SK-N-SH (cell line): ENCODE measurements at regions not wholly inside any gene's neighbourhood (a gene's known extent, or its start where the extent isn't known, plus 50 kb on each side); places are given as distances from the start of the nearest gene placed in this dataset.

Experiments
- CTCF ChIP-seq: fragments of 200-600 bp; sonication (generic); IDR thresholded peaks from 2 replicates; pipeline ENCODE4 v1.6.1; 2017; ENCODE audit warnings: antibody characterized with exemption, mild to moderate bottlenecking, moderate library complexity
- EP300 ChIP-seq, 2 experiments: IDR thresholded peaks; 2 replicates each; pipeline versions ENCODE4 v1.4.0 to v1.6.1; 2012; ENCODE audit warnings: borderline replicate concordance in 1 of 2, low read depth in 1 of 2, low read length in 1 of 2
- FOXM1 ChIP-seq: IDR thresholded peaks from 2 replicates; pipeline ENCODE4 v1.4.0; 2012; ENCODE audit warnings: low read depth, mild to moderate bottlenecking
- GATA2 ChIP-seq: sonication (generic); formaldehyde crosslinking; IDR thresholded peaks from 2 replicates; pipeline ENCODE4 v1.5.0; 2020; ENCODE audit warnings: mild to moderate bottlenecking, missing genetic modification reagents
- MAX ChIP-seq: IDR thresholded peaks from 2 replicates; pipeline ENCODE4 v1.4.0; 2012; ENCODE audit warnings: low read depth
- POLR2AphosphoS5 ChIP-seq: IDR thresholded peaks from 2 replicates; pipeline ENCODE4 v1.6.1; 2012; ENCODE audit warnings: low read depth, low read length
- RAD21 ChIP-seq: IDR thresholded peaks from 2 replicates; pipeline ENCODE4 v1.6.1; 2012; ENCODE audit warnings: mild to moderate bottlenecking, low read length
- TAF1 ChIP-seq: IDR thresholded peaks from 2 replicates; pipeline ENCODE4 v1.6.1; 2012; ENCODE audit warnings: low read depth, mild to moderate bottlenecking, low read length, moderate library complexity, borderline replicate concordance

- TF ChIP-seq GATA2 (CRISPR knock-in tag) (no peak), EP300 (IDR thresholded peaks at IDR 0.05; ENCODE audit: borderline replicate concordance in 1 of 2, low read depth in 1 of 2, low read length in 1 of 2) (no peak), FOXM1 (no peak), POLR2AphosphoS5 (no peak), CTCF (no peak), MAX (no peak), RAD21 (no peak), TAF1 (no peak)
These were observed 509.7 kb upstream of the SULF2 start for GRCh38 chr20:48294942-48295341.
